SH-SY5Y (cell line): ENCODE measurements at regions not wholly inside any gene's neighbourhood (a gene's known extent, or its start where the extent isn't known, plus 50 kb on each side); places are given as distances from the start of the nearest gene placed in this dataset.

Source experiments
- GATA2 ChIP-seq: IDR thresholded peaks from 2 replicates; pipeline ENCODE4 v1.6.1; 2011; ENCODE audit warnings: mild to moderate bottlenecking, low read depth, low read length
- GATA3 ChIP-seq: IDR thresholded peaks from 2 replicates; pipeline ENCODE4 v1.6.1; 2011; ENCODE audit warnings: low read depth, mild to moderate bottlenecking, low read length, moderate library complexity

DNA sequence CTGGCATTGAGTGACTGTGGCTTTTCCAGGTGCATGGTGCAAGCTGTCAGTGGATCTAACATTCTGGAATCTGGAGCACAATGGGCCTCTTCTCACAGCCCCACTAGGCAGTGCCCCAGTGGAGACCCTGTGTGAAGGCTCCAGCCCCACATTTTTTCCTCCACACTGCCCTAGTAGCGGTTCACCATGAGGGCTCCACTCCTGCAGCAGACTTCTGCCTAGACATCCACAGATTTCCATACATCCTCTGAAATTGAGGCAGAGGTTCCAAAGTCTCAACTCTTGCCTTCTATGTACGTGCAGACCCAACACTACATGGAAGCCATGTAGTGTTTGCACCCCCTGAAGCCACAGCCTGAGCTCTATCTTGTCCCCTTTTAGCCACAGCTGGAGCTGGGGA is 118.0 kb upstream of the BMP5 start:
- TF ChIP-seq GATA3 (no peak), GATA2 (no peak)
